AG10803 (cell line): ENCODE measurements at regions not wholly inside any gene's neighbourhood (a gene's known extent, or its start where the extent isn't known, plus 50 kb on each side); places are given as distances from the start of the nearest gene placed in this dataset.

Experiments used
- DNase-seq: peaks from one replicate; pipeline ENCODE4 v3.0.0; 2010; ENCODE audit warnings: low read depth
- H3K4me3 ChIP-seq: 2 replicates; pipeline ENCODE4 v1.5.1; 2011; ENCODE audit warnings: mild to moderate bottlenecking, low read length, control low read depth
- TF ChIP-seq, protein P1 (sequence below): conservative IDR thresholded peaks from 2 replicates; pipeline ENCODE4 v1.5.1; 2011; ENCODE audit warnings: mild to moderate bottlenecking, low read length, control low read depth, inconsistent platforms

DNA sequence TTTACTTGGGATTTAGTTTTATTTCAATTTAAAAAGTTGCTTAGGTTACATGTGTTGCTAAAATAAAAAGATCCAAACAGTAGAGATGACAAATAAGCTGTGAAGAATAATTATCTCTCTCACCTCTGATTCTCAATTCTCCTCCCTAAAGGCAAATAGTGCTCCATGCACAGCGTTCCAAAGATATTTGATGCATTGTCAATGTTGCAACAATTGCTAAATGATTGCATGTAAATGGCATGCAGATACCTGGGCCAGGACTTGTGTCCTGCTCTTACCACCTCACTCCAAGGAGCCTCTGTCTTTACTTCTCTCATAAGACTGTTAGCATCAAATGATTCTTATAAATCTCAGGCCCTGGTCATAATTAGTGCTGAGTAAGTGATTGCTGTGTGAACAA lies 217.7 kb downstream of the SEC23IP start:
- no peak for DNase-seq
- TF ChIP-seq, protein P1, sequence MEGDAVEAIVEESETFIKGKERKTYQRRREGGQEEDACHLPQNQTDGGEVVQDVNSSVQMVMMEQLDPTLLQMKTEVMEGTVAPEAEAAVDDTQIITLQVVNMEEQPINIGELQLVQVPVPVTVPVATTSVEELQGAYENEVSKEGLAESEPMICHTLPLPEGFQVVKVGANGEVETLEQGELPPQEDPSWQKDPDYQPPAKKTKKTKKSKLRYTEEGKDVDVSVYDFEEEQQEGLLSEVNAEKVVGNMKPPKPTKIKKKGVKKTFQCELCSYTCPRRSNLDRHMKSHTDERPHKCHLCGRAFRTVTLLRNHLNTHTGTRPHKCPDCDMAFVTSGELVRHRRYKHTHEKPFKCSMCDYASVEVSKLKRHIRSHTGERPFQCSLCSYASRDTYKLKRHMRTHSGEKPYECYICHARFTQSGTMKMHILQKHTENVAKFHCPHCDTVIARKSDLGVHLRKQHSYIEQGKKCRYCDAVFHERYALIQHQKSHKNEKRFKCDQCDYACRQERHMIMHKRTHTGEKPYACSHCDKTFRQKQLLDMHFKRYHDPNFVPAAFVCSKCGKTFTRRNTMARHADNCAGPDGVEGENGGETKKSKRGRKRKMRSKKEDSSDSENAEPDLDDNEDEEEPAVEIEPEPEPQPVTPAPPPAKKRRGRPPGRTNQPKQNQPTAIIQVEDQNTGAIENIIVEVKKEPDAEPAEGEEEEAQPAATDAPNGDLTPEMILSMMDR: no peak
- H3K4me3 ChIP-seq: no peak overlapping the region

DNA sequence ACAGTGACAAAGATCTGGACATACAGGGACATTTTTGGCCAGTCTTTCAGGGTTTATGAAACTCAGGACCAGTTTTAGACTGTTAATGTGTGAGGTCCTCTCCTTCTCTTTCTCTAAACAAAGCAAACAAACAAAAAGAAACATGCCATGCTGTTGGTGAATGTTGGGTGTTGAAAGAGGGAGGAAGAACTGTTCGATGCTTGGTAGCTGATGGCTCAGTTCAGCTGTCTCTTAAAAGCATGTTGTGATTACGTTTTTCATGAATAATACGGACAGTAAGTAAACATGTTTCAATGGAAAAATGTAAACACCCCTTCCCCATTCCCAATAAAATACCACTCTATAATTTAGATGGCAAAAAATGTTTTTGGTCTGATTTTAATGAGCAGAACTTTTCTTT lies 219.1 kb downstream of the SEC23IP start:
- TF ChIP-seq, protein P1: no peak
- DNase-seq: no peak
- no peak overlapping the region for H3K4me3 ChIP-seq

DNA sequence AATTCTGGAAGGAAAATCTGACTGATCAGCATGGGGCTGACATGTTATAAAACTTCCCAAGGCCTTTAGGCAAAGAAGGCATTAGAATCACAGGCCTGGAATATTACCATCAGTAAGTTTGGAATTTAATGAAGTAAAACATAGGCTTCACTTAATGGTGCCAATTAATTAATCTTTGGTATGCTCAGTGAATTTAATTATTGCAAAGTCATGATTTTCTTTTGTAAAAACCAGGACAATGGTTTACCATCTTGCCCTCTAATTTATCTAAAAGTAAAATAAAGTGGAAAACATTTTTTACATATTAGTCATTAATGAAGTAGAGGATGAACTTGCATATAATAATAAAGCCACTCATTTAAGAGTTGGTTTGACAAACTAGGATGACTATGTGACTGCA lies 220.3 kb downstream of the SEC23IP start:
- no peak overlapping the region for H3K4me3 ChIP-seq
- TF ChIP-seq, protein P1: no peak
- DNase-seq: no peak

DNA sequence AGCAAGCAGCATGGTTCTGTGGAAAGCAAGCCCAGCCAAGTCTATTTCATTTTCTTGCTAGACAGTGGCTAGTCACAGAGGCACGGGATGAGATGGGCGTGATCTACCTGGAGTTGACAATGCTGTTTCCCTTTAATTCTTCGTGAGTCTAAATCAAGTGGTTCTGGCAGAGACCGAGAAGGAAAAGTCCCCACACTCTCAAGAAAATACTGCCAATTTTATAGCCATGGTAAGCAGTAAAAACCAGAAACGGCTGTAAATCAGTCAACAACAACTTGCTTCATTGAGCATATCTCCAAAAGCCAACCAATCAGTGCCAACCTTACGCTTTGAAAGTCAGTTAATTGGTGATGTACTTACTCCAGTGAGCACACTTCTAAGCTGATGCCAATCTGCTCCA lies 223.4 kb downstream of the SEC23IP start:
- no peak overlapping the region for H3K4me3 ChIP-seq
- TF ChIP-seq, protein P1: no peak
- DNase-seq: no peak

DNA sequence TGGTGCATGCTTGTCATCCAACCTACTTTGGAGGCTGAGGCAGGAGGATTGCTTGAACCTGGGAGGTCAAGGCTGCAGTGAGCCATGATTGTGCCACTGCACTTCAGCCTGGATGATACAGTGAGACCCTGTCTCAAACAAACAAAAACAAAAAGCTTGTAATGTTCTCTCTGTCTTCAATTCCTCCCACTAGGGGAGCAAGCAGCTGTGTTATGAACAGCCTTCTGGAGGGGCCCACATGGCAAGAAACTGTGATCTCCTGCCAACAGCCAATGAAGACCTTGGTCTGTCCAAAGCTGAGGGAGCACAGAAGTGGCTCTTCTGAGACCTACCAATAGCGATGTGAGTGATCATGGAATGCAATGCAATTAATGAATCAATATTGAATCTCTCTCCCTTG lies 229.2 kb downstream of the SEC23IP start:
- DNase-seq: no peak
- no peak overlapping the region for H3K4me3 ChIP-seq
- TF ChIP-seq, protein P1: no peak

GRCh38 chr10:120131183-120131582 lies 238.7 kb downstream of the SEC23IP start:
- no peak for DNase-seq
- no peak overlapping the region for H3K4me3 ChIP-seq
- TF ChIP-seq, protein P1: no peak

DNA sequence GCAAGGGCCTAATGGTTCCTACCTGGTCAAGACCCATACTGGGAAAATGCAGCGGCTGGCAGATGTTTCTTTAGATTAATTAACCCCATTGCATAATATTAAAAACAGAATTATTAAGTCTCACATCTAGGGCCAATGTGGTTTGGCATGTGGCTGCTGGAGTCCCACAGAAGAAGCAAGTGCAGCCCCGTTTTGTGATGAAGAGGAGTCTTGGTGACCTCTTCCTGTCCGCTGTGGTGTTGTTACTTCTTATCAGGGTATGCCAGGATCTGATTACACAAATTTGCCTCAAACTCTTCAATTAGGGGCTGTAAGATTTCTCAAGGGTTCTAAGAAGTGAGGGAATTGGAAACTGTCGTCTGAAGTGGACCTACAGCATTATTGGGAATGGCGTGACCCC lies 240.3 kb downstream of the SEC23IP start:
- TF ChIP-seq, protein P1: no peak
- H3K4me3 ChIP-seq: no peak overlapping the region
- no peak for DNase-seq
